ENCODE measurements at regions not wholly inside any gene's neighbourhood (a gene's known extent, or its start where the extent isn't known, plus 50 kb on each side); places are given as distances from the start of the nearest gene placed in this dataset.

DNA sequence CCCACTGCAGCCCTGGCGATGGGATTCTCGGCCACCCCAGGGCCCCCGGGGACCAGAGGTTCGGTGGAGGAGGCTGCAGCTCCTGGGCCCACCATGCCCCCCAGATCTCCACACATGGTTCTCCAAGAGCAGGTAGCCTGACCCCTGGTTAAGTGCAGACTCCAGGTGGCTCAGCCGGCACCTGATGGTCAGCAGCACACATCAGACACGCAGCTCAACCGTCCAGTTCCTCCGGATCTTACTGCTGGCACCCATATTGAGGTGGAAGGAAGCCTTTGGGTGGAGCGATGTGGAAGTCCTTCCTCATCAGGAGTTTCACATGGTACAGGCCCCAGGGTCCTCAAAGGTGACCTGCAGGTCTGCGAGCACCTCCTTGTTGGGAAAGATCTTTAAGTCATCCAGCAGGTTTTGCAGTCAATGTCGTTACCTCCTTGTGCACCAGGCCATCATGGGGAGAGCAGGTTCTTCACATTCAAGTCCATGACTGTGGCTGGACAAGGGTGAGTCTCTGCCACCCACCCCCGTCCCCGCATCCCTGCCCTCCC lies 74.2 kb upstream of the EEPD1 start:
- Mint-ChIP-seq H3K36me3 (ENCODE audit: insufficient read depth in 1 of 3, low read depth in 3 of 3) (no peaks in the 10 kb centered on the region; a peak in 1 of 7 replicates), H3K4me3 (no peak overlapping the region), H3K9me3 (no peaks in the 10 kb centered on the region), H3K27ac (no peak overlapping the region), H3K4me1 (peaks cover 15 to 19% of the 10 kb centered on the region in 2 experiments), H3K27me3 (ENCODE audit: low read depth) (peaks cover 7% of the 10 kb centered on the region)
- no peak overlapping the region for H3T11ph ChIP-seq (ENCODE audit: low read length)
- no peak overlapping the region for H2BK12ac ChIP-seq (ENCODE audit: insufficient read length, low read depth, low read length)
- TF ChIP-seq, protein P1, sequence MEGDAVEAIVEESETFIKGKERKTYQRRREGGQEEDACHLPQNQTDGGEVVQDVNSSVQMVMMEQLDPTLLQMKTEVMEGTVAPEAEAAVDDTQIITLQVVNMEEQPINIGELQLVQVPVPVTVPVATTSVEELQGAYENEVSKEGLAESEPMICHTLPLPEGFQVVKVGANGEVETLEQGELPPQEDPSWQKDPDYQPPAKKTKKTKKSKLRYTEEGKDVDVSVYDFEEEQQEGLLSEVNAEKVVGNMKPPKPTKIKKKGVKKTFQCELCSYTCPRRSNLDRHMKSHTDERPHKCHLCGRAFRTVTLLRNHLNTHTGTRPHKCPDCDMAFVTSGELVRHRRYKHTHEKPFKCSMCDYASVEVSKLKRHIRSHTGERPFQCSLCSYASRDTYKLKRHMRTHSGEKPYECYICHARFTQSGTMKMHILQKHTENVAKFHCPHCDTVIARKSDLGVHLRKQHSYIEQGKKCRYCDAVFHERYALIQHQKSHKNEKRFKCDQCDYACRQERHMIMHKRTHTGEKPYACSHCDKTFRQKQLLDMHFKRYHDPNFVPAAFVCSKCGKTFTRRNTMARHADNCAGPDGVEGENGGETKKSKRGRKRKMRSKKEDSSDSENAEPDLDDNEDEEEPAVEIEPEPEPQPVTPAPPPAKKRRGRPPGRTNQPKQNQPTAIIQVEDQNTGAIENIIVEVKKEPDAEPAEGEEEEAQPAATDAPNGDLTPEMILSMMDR (conservative IDR thresholded peaks at IDR 0.05), result no peak
- H2BK15ac ChIP-seq (ENCODE audit: low read depth, low read length), result no peak overlapping the region
- WGBS (ENCODE audit: extremely low coverage, insufficient read length, low lambda C conversion rate), result no CpG with 5 or more reads among the region's 13 CpGs
- no peaks in the 10 kb centered on the region for H3K27me3 ChIP-seq (ENCODE audit: insufficient read depth, low read length)
- no peak for DNase-seq
- no peak overlapping the region for H2BK5ac ChIP-seq (ENCODE audit: insufficient read length, low read length)
- H2BK120ac ChIP-seq (ENCODE audit: low read depth, low read length, poor library complexity, severe bottlenecking), result no peak overlapping the region
- H3K23me2 ChIP-seq (ENCODE audit: insufficient read length, low read depth, low read length, poor library complexity, severe bottlenecking), result no peaks in the 10 kb centered on the region
- no peak overlapping the region for H2AK5ac ChIP-seq (ENCODE audit: insufficient read length, low read length)
- no peak overlapping the region for H4K91ac ChIP-seq (ENCODE audit: insufficient read length, low read depth, low read length)
- no peak overlapping the region for H3K23ac ChIP-seq (ENCODE audit: insufficient read length, low read depth, low read length)
- no peaks in the 10 kb centered on the region for H3K79me2 ChIP-seq (ENCODE audit: insufficient read depth, low read length)
- no peak overlapping the region for H3K56ac ChIP-seq (ENCODE audit: insufficient read length, low read depth, low read length)
- H3K4ac ChIP-seq (ENCODE audit: low read depth, low read length), result no peak overlapping the region
- no peaks in the 10 kb centered on the region for H4K20me1 ChIP-seq (ENCODE audit: control insufficient read depth, insufficient read depth, insufficient read length)
- no peak overlapping the region for H2BK20ac ChIP-seq (ENCODE audit: low read depth, low read length, poor library complexity, severe bottlenecking)
- H4K8ac ChIP-seq (replicated peaks; ENCODE audit: insufficient read length, low read depth, low read length), result no peak overlapping the region
- H3K9me3 ChIP-seq (ENCODE audit: control insufficient read depth, low read depth, low read length), result no peaks in the 10 kb centered on the region
- H4K5ac ChIP-seq (ENCODE audit: insufficient read length, low read depth, low read length), result no peak overlapping the region
- H3K14ac ChIP-seq (ENCODE audit: insufficient read depth, low read length), result no peak overlapping the region
- no peaks in the 10 kb centered on the region for H3K4me1 ChIP-seq (ENCODE audit: insufficient read depth, low read length)
- H2AFZ ChIP-seq (ENCODE audit: low read length), result no peak overlapping the region
- no peak overlapping the region for H3K4me2 ChIP-seq (ENCODE audit: insufficient read depth, insufficient read length, low read length)
- H3K79me1 ChIP-seq (ENCODE audit: insufficient read depth, low read depth, low read length, poor library complexity, severe bottlenecking), result no peaks in the 10 kb centered on the region
- H3K27ac ChIP-seq (ENCODE audit: insufficient read length, low read depth, low read length), result no peak overlapping the region
- no peak overlapping the region for H3K9ac ChIP-seq (ENCODE audit: extremely low read depth, insufficient read length, low read length)
- H3K18ac ChIP-seq (ENCODE audit: insufficient read length, low read depth, low read length), result no peak overlapping the region
